Stimulated activated CD4-positive, alpha-beta T cell treated with anti-CD3 and anti-CD28 coated beads, Interleukin-15, amount 100 ng/mL, for 1 hour (primary cell): ENCODE measurements at regions not wholly inside any gene's neighbourhood (a gene's known extent, or its start where the extent isn't known, plus 50 kb on each side); places are given as distances from the start of the nearest gene placed in this dataset.

Experiments
- DNase-seq, 2 donors: peaks; one replicate each; pipeline ENCODE4 v3.0.0-alpha.2; 2020; ENCODE audit warnings: low read depth in 1 of 2, low spot score in 1 of 2

GRCh38 chr22:44615602-44616180 lies 86.3 kb upstream of the PRR5 start:
- DNase-seq, result no peak

DNA sequence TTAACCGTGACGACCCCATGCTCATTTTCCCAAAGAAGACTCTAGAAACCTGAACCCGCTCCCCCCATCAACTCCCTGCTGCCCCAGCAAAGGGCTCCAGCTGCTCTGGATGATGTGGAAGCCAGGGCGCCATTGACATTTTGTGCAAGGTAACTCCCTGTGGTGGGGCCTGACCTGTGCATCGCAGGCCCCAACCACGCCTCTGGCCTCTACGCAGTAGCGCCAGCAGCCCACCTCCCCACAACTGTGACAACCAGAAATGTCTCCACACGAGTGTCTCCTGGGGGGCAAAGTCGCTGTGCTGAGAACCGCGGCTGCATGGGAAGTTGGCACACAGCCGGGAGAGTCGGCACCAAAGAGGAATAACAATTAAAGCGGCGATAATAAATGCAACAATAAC lies 86.9 kb upstream of the PRR5 start:
- DNase-seq, result no peak

GRCh38 chr22:44613196-44613595 lies 88.8 kb upstream of the PRR5 start:
- no peak for DNase-seq

GRCh38 chr22:44611880-44612496 lies 90.0 kb upstream of the PRR5 start:
- DNase-seq, result no peak

DNA sequence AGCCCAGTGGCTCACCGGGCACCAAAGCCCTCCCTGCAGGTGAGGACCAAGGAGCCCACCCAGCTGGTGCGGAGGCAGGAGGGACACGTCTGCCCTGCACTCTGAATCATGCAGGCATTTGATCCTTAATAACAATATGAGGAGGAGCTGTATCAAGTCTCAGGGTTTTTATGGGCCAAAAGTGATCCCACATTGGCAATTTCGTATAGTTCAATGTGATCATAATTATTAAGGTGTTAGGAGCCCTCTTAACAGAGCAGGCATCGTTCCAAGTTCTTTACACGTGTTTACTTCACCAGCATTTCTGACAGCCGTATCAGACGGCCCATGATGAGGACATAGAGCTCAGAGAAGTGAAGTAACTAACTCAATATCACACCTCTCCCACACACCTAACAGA lies 91.9 kb upstream of the PRR5 start:
- no peak for DNase-seq

GRCh38 chr22:44609400-44609988 lies 92.5 kb upstream of the PRR5 start:
- DNase-seq, result no peak

DNA sequence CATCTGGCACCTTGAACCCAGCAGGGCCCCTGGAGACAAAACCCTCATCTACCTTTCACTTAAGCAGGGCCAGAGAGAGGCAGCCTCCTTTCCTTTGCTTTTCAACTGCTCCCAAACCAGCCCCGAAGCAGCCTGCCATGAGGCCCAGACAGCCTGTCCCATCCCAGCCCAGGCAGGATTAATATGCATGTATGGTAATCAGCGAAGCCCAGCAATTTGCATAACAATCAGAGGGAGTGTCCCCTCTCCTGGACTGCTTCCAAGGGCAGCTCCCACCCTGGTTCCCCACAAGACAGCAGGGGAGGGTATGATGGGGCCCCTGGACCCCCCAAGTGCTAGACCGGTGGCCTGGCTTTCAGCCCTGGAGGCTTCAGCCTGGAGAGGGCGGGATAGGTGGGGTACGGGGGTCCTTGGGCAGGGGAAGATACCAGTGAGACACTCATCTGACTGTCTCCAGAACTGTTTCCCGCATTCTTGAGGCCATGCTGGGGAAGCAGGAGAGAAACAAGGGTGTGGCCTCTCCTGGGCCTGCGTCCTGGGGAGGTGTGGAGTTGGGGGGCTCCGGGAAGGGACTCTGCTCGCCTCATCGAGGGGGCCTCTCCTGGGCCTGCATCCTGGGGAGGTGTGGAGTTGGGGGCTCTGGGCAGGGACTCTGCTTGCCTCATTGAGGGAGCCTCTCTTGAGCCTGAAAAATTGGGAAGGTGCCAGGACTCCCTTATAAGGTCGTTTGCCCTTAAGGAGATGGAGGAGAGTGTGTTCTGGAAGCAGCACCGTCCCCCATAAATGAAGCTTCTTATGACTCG lies 93.2 kb upstream of the PRR5 start:
- DNase-seq, result no peak

DNA sequence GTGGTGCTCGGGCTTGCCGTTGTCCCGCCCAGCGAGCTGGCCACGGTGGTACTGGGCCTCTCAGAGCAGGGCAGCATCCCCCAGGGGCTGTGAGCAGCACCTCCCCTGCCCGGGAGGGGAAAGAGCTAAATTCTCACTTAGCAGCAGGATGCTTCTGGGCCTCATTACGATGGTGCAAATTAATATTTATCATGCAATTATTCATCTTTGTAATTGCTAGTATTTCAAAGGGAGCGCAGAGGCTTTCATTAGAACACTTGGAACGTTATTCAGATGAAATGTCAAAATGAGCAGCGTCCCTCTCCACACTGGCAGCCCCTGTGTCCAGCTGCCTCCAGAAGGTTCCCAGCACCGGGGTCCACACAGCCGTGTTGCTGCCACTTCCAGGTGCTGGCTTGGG lies 95.9 kb upstream of the PRR5 start:
- DNase-seq, result no peak

DNA sequence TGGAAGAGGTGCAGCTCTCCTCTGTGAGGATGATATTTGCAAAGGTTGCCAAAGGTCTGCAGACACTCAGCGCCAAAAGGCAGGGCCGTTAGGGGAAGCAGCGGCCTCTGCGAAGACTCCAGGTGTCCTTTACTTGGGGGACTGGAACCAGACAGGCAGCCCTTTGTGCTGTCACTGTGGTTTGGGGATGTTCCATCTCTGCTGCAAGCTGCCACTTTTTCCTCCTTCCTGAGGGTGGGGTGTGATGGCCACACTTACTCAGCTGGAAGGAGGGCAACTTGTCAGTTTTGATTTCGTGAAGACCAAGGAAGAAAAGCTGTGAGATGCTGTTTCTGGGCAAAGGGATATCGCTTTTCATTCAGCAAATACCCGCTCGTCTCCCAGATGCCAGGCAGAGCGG lies 96.5 kb upstream of the PRR5 start:
- no peak for DNase-seq

GRCh38 chr22:44604991-44605390 lies 97.0 kb upstream of the PRR5 start:
- no peak for DNase-seq

DNA sequence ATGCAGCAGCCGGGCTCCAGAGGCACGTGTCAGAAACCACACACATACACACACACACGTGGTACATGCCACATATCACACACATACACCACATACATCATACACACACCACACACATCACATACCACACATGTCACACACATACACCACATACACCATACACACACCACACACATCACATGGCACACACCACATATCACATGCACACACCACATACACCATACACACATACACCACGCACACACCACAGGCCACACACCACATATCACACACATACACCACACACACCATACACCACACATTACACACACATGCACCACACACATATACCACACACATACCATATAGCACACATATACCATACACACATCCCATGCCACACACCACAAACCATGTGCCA lies 97.5 kb upstream of the PRR5 start:
- DNase-seq, result no peak

DNA sequence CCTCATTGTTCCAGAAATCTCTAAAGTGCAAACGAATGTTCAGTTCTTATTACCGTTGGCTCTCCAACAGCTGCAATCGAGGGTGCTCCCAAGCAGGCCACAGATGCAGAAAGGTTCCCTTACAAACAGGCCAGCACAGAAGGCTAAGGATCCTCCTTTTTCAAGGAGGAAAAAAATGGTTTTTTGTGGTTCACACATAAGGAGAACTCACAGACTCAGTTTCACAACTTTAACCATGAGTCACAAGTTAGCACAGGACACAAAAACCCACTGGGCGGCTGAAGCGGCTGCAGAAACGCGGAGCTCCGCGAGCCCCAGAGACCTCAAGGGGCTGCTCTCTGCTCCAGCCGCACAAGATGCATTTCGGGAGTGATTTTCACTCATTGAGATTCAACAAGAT lies 98.2 kb upstream of the PRR5 start:
- no peak for DNase-seq

DNA sequence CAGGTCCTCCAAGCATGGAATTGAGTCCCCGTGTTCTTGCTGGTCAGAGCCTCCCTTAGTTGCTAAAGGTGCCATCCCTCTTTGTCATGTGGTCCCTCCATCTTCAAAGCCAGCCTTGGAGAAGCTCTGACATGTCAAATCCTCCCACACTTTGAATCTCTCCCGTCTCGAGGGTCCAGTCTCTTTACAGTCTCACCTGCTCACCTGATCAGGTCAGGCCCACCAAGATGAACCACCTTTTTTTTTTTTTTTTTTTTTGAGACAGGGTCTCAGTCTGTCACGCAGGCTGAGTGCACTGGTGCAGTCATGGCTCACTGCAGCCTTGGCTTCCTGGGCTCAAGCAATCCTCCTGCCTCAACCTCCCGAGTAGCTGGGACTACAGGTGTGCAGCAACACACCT lies 100.3 kb upstream of the PRR5 start:
- no peak for DNase-seq

DNA sequence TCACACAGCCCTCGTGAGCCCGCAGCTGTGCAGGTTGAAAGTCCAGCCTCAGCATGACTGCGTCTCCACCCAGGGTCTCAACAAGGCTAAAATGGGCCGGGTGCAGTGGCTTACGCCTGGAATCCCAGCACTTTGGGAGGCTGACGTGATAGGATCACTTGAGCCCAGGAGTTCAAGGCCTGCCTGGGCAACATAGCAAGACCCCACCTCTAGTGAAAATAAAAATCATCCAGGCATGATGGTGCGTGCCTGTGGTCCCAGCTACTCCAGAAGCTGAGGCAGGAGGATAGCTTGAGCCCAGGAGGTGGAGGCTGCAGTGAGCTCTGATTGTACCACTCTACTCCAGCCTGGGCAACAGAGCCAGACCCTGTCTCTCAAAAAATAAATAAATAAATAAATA lies 100.8 kb upstream of the PRR5 start:
- DNase-seq, result no peak

- DNase-seq, result no peak
Observed at GRCh38 chr22:44600207-44600785, 101.7 kb upstream of the PRR5 start.

DNA sequence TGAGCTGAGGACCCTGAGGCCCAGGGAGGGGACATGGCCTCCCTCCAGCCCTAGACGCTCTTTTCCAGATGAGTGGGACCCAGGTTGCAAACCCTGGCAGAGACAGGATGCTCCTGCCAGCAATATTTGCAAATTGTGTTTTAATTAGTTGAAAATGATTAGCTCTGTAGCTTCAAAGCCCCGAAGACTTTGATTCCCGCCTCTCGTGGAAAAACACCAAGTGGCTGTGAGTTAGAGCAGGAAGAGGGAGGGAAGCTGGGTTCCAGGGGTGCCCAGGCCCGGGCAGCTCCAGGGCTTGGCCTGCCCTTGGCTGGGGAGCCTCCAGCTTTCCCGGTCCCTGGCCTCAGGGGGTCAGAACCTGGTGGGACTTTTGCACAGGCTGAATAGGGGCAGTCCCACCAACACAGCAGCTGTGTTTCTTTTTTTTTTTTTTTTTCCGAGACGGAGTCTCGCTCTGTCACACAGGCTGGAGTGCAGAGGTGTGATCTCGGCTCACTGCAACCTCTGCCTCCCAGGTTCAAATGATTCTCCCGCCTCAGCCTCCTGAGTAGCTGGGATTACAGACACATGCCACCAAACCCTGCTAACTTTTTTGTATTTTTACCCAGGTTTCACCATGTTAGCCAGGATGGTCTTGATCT lies 101.6 kb upstream of the RTL6 start:
- DNase-seq, result no peak

DNA sequence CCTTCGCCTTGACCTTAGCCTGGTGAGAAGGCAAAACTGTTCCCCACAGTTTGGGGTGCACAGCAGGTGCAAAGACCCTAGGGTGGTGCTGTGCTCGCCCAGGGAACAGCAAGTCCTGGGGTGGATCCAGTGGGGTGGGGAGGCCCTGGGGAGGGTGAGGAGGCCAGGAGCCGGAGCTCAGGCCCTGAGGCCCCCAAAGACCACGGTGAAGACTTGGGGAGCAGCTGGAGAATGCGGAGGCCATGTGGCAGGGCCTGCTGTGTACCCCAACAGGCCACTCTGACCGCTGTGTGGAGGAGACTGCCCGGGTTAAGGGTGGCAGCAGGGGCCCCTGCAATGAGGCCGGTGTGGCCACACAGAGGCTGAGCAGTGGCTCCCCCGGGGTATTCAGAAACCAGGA lies 101.1 kb upstream of the RTL6 start:
- no peak for DNase-seq

DNA sequence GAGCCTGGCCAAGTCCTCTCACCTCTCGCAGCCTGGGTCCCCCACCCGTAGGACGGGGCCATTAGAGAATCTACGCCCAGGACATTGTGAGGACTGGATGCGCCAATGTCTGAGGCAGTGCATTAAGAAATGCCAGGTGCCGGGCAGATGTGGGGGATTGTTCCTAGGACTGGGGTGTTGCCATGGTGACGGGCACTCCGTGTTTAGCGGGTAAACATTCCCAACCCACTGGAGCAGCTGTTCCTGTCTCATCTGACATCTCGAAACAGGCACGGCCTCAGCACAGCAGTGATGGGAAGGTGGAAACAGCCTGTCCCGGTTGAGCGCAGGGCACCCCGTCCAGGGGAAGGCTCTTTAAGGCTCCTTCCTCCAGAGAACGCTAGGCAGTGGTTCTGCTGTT lies 99.6 kb upstream of the RTL6 start:
- DNase-seq, result no peak

DNA sequence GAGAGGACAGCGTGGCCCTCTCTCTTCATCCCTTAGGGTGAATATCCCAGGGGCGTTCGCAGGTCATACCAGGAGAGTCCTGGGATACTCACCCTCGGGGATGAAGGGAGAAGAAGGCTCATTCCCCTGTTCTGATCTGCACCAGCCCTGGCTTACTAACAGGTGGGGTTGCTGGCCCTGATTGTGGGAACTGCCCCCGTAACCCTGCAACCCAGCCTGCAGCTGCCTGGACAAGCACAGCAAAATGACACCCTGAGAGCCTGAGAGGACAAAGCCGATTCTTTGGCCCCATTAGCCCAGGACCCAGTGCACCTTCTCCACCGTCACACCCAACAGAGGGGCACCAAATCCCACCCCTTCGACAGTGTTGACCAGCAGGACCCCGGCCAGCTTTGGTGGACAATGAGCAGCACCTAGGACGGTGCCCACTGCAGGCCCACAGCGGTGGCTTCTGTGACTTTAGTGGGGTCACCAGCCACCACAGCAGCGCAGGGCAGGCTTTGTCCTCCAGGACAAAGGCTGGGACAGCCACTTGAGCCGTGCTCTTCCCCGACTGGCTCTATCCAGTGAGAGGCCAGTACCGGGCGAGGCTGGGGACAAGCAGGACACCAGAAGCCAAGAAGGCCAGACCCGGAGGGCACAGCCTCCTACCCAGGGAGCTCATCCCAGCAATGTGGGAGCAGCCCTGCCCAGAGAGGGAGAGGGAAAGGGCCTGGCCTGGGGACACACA lies 98.5 kb upstream of the RTL6 start:
- DNase-seq, result no peak

DNA sequence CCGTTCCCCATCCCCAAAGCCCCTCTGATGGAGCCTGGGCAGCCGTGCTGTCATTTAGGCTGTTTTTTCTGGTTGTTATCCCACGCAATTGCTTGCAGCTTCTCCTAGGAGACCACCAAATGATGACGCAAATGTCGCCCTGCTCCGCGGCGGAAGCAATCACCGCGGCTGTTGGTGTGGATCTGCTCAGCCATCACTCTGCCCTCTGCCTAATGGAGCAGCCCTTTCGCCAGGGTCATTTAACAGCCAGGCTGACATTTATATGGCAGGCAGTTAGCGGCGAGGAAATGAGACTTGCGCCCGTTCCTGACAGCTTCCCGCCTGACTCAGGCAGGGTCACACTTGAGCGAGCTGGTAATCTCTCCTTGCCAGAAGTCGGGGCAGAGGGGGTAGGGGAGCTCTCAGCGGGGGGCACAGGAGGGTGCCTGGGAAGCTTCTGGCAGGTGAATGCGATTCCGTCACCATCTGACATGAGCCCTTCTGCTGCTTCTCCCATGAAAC lies 97.9 kb upstream of the RTL6 start:
- DNase-seq, result no peak

GRCh38 chr22:44594951-44595350 lies 96.9 kb upstream of the RTL6 start:
- no peak for DNase-seq
